Astrocyte of the hippocampus (primary cell): ENCODE measurements at regions not wholly inside any gene's neighbourhood (a gene's known extent, or its start where the extent isn't known, plus 50 kb on each side); places are given as distances from the start of the nearest gene placed in this dataset.
"Not testable (repeated sequence)": the region's sequence is repeated elsewhere in the genome, so short reads cannot be mapped to it uniquely, and the experiment has no call there.

Experiments
- DNase-seq: peaks from one replicate; pipeline ENCODE4 v3.0.0; 2011; ENCODE audit warnings: low read depth, low spot score

DNA sequence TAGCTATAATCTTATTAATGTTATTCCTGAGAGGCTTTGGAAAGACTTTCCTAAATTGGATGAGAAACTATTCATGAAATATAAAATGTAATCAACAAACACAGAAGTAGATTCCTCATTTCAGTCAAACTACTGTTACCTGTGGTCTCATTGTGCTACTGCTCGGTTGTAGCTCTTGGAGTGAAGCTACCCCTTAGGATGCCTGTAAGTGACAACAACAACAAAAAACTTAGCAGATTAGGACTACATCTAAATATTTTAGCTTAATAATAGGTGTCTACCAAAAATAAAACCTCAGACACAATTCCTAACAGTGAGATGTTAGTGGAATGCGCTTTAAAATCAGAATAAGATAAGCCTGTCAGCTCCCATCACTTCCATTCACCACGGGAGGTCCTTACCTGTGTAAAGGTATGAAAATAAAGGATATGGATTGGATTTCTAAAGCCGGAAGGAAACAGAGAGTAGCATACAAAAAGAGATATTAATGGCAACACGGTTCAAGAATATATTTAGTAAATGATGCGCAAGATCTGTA is 369.2 kb downstream of the OSTF1 start:
- DNase-seq, result no peak

DNA sequence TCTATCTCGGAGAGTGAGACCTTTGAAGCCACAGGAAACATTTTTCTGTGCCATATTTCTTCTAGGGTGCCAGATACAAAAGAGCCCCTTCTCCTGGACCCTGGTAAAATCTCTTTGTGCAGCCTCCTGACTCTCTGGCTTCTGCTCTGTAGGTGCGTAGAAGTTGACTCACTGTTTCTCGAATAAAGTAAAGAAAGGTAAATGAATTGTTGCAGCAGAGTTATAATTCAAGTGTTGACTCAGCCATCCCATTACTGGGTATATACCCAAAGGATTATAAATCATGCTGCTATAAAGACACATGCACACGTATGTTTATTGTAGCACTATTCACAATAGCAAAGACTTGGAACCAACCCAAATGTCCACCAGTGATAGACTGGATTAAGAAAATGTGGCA is 371.0 kb downstream of the OSTF1 start:
- DNase-seq, result not testable (repeated sequence)

DNA sequence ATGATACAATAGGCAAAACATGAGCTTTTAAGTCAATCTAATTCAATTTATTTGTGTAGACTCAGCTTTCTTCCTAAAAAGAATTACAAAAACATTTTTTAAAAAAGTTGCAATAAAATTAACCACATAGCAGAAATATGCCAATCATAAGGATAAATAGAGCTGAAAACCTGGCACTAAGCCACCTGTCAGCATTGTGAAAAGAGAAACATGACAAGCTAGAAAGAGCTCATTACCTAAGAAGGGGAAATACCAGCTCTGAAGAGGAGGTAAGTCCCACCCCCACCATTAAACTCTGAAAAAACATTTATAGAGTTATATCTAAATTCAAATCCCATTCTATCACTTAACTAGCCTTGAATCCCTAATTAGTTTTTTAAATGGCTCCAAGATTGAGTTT is 372.9 kb downstream of the OSTF1 start:
- DNase-seq, result no peak

DNA sequence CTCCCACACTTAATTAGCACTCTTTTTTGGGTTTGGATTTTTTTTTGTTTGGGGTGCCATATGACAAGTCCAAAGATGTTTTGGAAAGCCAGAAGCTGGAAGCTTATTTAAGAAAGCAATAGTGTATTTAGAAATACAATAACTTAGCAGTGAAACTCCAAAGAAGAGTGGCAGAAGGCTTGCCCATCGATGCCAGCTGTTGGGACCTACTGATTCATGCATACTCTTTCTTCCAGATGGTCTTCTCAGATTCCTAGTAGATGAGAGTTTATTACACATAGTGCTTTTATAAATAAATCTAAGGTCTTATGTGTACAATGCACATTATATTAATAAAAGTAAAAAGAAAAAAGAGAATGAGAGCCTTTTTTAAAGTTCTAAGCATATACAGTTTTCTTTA is 374.6 kb downstream of the OSTF1 start:
- DNase-seq, result no peak

DNA sequence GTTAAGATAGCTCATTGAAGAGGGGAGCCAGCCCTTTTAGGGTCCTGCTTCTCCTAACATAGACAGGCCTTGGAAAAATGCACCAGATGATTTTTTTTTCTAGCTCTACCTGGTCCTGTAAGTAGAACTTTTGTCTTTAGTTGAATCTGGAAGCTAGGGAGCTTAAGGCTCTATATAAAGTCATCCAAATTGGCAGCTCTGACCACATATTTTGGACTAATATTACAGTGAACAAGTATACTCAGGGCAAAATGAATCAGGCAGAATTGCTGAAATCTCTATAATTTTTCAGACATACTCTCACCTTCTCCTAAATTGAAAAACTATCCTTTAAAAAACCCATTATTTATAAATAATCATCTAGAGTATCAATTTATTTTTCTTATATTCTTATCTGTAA is 375.6 kb downstream of the OSTF1 start:
- DNase-seq, result no peak

DNA sequence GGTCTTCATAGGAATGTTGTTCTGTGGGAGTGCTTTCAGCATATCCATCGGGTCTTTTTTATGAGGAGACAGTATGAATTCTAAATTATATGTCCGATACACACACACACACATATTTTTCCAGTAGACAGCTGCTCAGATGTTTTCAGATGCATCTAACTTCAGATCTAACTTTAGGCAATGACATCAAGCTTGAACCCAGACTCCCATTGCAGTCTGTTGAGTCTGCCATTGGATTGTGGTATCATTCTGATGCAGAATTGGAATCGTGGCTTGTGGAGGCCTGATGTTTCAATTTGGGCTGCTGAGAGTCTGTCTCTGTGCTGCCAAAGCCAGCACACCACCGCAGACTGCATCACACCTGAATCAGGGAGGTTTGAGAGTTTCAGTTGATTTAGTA is 376.4 kb downstream of the OSTF1 start:
- no peak for DNase-seq

DNA sequence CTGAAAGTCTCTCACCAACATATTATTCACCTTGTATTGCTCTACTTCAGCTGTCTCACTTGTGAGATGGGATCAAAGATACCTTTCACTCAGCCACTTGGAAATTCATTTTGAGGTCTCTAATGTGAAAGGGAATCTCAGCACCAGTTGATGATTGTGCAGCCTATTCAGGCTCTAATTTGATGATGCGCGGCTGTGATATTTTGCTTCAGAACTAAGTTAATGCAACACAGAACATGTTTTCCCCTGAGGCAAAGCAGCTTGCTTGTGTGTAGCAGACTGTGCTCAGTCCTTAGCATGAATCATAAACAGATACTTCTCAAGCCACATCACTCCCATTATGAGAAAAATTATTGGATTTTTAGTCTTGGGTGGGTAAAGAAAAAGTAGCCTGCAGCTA is 378.8 kb downstream of the OSTF1 start:
- DNase-seq, result no peak

DNA sequence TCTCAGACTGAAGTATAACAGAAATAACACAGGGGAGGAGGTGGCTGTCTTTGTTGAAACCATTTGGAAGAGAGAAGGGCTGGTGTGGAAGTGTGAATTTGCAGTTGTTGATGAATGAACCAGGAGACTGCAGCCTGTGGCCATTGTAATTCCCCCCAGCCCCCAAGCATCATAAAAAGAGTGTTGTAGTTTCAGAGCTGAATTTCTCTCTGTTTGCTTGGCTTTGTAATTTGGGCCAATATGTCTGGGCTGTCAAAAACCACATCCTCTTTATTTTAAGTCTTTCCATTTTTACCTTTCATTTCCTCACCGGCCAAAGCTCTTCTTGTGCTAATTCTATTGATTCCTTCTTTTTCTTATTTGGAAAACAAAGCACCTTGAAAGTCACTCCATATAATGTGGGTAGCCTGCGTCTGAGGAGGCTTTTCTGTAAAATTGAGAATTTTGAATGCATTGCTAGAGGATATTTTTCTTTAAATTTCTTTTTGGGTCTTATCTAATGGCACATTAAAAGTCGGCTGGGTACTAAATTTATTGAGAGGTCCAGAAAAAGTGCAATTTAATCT is 383.3 kb downstream of the OSTF1 start:
- DNase-seq, result no peak

DNA sequence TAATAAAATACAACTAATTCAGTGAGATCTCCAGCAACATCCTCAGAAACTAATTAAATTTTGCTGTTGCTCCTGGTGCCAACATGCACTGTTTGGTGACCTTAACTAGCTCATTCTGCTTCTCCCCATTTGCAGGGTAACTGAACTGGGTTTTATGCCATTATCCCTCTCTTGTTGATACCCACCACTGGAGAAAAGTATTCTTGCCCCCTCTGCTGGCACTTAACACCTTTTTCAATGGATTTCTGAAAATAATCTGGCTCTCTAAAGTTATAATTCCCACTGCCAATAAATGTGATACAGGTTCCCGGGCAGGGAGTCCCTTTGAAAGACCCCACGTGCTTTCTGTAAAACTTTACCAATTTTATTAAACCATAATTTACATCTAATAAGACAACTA is 394.3 kb downstream of the OSTF1 start:
- DNase-seq, result peak; percentile 17

DNA sequence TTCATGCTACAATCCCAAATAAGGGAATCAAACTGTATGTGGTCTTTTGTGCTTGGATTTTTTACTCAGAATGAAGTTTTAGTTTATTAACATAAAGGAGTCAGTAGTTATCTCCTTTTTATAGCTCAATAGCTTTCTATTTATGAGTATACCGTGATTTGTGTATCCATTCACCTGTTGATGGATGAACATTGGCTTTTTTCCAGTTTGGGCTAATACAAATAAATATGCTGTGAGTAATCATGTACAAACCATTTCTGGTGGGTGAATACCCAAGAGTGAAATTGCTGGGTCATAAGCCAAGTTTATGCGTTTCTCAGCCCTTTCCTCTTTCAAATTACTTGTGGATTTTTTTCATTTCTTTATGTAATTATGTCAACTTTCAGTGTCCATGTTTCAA is 395.3 kb downstream of the OSTF1 start:
- peak; percentile 41 for DNase-seq

DNA sequence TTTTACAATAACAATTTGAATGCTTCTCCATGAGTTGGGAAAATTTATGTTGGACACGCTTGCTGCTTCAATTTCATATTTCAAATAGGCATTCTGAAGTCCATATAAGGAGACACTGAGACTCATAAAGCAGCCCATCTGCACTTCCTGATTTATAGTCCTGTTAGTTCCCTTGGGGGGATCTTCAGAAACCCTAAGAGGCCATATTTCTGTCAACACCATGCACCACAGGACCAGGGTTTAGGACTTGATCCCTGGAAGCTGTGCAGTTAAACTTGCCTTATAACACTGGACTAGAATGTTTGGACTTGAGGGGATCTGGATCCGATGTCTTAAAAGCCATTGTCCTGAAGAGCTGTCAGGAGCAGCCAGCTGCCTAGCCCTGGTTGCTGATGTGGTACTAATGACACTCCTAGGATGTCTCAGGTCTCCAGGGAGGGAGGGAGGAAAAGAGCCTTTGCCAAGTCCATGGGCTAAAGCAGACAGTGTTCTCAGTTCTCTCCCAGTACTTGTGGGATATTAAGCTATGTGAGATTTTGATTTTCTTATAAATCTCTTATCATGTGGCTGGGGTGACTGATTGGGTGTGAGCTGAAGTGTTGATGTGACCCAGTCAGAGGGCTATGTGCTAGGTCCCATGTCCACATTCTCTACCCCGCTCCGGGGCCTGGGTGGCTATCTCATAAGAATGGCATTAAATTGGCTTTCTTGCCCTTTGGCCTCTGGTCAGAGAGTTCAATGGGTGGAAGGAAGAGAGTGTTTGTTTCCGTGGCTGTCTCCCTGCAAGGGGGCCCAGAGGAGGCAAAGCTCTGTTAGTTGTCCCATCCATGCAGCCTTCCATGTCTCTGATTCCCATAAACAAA is 399.8 kb downstream of the OSTF1 start:
- no peak for DNase-seq

DNA sequence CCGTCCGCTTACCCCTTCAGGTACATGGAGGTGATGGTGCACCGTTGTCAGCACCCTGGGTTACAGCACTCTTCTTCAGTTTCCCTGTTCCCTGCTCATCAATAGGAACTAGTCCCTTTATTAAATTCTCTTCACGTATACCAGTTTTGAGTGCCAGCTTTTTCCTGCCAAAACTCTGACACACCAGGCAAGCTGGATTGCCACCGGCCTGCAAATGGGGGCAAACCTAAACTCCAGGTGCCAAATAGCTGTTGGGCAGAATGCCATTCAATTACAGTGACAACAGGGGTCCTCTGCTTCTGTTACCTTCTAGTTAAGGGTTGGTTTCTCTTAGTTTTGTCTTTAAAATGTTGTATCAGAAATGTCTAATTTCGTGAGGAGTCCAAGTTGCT is 400.4 kb downstream of the OSTF1 start:
- peak; percentile 27 for DNase-seq

DNA sequence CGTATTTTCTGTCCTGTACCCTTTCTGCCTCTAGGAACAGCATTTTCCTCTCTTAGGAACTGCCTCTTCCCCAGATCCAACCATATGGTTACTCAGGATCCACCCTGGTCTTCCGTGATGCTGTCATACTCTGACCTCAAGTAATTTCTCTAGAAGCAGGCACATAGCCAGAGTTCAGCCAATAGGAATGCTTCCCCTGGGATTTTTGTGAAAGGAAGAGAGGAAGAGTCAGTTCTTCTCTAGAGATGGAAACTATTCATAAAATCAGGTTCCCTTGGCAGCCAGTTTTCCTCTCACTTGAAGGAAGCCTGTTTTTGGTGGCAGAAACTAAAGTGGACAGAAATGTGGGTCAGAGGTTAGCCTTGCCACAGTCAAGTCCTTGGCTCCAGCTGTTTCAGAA is 400.1 kb upstream of the PCSK5 start:
- no peak for DNase-seq

DNA sequence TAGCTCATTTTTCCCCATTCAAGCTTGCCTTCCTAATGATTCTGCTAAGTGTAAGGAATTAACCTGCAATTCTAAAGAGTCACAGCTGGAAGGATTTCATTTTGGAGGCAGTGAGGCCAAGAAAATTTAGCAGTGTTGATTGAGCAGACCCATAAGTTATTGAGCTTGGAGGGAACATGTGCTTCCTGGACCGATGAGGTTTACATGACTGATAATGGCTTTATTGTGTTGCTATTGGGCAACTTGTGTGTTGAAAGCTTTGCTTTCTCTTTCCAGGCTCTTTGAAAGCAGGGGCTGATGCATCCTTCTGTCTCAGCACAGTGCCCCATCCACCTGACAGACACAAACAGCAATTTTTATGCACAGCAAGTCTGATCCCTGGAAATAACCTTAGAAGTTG is 398.9 kb upstream of the PCSK5 start:
- DNase-seq, result no peak

DNA sequence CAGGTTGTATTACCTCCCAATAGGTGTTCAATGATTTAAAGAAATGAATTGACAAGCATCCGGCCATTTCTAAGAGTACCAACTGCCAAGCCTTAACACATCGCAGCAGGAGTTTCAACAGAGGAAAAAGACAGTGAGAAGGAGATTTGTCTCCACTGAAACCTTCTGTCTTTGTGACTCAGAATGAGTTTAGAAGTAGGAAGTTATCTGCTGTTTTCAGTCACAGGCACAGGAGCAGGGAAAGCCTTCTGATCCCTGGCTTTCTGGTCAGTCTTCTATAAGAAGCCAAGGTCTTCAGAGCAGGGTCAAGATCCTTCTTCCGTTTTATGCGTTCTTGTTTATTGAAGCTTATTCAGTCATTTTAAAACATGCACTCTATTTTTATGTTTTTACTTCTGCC is 390.7 kb upstream of the PCSK5 start:
- DNase-seq, result no peak

DNA sequence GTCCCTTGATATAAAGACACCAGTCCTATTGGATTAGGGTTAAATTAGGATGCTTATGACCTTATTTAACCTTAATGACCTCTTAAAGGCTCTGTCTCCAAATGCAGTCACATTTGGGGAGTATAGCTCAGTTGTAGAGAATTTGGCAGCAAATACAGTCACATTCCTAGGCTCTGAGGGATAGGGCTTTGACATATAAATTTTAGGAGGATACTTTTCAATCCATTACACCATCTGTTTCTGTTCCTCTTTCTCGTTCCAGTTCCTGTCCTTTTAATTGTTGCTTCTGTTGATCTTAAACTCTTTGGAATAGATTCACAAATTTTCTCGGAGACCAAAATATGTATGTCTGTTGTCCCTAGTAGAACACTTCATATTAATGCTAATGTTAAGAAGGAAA is 390.0 kb upstream of the PCSK5 start:
- DNase-seq, result no peak

DNA sequence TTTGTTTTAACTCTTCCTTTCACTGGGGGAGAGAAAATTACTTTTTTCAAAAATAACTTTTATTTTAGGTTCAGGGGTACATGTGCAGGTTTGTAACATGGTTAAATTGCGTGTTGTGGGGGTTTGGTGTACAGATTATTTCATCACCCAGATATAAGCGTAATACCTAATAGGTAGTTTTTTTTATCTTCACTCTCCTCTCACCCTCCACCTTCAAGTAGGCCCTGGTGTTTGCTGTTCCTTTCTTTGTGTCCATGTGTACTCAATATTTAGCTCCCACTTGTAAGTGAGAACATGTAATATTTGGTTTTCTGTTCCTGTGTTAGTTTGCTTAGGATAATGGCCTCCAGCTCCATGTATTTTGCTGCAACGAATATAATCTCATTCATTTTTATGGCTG is 389.5 kb upstream of the PCSK5 start:
- DNase-seq, result not testable (repeated sequence)

DNA sequence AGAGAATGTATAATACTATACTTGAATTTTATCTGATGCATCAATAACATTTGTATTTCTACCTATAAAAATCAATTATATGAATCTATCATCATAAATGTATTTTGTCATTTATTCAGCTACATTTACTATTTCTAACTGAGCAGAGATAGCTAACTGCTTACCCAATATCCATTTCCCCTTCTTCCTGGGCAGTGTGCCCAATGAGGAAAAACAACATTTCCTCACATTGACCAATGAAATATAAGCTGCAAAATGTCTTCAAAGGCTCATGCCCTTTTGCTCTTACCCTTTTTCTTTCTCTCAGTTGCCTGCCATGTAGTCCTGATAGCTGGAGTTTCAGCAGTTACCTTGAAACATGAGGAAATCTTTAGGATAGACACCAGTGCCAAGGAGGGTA is 385.8 kb upstream of the PCSK5 start:
- DNase-seq, result peak; percentile 10

DNA sequence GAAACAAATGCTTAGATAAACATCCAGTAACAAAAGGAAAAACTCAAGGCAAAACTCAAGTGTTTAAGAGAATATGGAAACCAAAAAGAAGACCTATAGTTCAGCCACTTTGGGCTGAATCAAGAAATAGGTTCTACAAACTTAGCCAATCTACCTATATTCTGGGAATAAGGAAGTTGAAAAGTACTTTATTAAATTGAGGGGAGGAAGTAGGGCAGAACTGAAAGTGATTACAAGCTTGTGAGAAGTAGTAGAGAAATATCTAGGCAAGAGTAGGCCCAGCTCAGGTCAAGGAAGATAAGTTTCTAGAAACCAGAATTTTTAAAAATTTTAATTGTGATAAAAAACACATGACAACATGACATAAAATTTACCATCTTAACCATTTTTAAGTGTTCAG is 384.8 kb upstream of the PCSK5 start:
- no peak for DNase-seq

DNA sequence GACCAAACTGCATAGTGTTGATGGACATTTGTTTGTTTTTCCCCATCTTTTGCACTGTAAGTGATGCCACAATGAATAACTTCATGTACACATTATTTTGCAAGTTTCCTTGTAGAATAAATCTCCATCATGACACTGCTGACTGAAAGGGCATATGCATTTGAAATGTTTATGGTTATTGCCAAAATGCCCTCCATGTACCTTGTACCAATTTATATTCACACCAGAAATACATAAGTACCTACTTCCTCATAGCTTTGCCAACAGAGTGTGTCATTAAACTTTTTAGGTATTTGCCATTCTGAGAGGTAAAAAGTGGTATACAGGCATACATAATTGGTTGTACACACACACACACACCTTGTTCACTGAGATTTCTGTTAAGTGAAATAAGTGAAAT is 361.0 kb upstream of the PCSK5 start:
- no peak for DNase-seq

DNA sequence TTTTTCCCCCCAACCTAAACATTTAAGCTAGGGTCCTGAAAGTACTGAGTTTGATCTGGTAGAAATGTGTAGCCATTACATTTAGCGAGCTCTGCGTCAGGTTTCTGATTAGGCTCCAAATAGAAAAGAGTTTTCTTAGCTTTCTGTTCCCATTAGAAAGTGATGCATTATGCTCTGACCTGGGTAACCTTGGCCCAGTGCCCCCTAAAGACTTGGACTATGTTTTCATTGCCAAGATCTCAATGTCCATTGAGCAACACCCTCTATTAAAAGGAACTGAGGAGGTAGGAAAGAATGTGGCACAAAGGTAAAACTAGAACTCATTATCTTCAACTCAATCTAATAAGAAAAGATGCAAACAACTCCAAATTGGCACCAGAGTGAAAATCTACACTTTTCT is 358.9 kb upstream of the PCSK5 start:
- DNase-seq, result peak; percentile 19

DNA sequence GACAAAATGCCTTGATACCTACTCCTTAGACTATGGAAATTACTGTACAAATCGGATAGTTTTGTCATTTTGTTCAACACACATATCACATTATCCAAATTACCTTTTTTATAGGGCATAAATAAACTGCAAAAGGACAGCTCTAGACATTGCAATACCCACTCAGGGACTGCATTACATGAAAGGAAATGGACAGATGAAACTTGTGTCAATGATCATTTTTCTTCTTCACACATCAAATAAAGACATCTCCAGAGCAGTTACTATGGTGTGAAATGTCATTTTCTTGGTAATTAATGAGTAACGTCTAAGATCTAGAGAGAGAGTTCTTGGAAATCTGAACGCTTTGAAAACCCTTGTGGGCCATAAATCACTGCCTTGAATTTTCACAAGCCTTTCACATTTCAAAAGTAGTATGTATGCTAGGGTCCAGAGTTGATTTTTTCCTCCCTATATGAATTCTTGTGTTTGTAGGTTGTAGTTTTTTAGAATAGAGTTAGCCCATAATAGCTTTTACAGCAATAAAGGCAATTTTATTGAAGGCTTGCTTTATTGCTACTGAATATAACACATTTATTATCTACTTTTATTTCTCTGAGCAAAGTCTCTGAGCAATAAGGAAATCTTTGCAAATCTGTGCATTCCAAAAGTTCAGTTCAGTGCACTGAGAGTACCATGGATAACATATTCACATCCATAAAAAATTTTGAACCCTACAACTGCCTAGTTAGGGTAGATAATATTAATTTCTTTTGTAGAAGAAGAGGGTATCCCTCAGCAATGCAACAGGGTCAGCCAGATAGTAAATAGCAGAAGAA is 358.0 kb upstream of the PCSK5 start:
- no peak for DNase-seq
